ENCODE measurements at regions not wholly inside any gene's neighbourhood (a gene's known extent, or its start where the extent isn't known, plus 50 kb on each side); places are given as distances from the start of the nearest gene placed in this dataset.

DNA sequence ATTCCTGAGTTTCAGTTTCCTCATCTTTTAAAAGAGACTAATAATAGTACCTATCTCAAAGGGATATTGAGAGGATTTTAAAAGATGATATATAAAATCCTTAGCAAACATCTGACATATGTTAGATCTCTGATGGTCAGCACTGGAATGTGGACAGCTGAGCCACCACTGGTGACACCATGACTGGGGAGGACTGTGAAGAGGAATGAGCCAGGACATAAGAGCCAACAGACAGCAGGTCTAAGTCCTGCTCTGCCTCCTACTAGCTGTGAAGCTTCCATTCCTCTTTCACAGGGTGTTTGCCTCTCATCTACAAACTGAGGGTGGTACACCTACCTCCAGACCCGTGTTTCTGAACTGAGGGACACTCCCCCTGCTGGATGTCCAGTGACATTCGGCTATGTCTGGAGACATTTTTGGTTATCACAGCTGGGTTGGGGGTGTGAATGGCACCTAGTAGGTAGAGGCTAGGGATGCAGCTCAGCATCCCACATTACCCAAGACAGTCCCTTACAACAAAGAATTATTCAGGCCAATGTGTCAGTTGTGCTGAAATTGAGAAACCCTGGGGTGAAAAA lies 109.1 kb upstream of the OLIG2 start:
- TF ChIP-seq, protein P1, sequence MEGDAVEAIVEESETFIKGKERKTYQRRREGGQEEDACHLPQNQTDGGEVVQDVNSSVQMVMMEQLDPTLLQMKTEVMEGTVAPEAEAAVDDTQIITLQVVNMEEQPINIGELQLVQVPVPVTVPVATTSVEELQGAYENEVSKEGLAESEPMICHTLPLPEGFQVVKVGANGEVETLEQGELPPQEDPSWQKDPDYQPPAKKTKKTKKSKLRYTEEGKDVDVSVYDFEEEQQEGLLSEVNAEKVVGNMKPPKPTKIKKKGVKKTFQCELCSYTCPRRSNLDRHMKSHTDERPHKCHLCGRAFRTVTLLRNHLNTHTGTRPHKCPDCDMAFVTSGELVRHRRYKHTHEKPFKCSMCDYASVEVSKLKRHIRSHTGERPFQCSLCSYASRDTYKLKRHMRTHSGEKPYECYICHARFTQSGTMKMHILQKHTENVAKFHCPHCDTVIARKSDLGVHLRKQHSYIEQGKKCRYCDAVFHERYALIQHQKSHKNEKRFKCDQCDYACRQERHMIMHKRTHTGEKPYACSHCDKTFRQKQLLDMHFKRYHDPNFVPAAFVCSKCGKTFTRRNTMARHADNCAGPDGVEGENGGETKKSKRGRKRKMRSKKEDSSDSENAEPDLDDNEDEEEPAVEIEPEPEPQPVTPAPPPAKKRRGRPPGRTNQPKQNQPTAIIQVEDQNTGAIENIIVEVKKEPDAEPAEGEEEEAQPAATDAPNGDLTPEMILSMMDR (IDR thresholded peaks at IDR 0.05), result no peak
- TF ChIP-seq NFYB (CRISPR knock-in tag; conservative IDR thresholded peaks at IDR 0.05; ENCODE audit: low read depth) (no peak), TP53 (CRISPR knock-in tag; IDR thresholded peaks at IDR 0.05) (no peak)
- TF ChIP-seq, protein P2, sequence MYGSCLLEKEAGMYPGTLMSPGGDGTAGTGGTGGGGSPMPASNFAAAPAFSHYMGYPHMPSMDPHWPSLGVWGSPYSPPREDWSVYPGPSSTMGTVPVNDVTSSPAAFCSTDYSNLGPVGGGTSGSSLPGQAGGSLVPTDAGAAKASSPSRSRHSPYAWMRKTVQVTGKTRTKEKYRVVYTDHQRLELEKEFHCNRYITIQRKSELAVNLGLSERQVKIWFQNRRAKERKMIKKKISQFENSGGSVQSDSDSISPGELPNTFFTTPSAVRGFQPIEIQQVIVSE (CRISPR knock-in tag; IDR thresholded peaks at IDR 0.05; ENCODE audit: borderline replicate concordance), result no peak
- TF ChIP-seq, protein P3, sequence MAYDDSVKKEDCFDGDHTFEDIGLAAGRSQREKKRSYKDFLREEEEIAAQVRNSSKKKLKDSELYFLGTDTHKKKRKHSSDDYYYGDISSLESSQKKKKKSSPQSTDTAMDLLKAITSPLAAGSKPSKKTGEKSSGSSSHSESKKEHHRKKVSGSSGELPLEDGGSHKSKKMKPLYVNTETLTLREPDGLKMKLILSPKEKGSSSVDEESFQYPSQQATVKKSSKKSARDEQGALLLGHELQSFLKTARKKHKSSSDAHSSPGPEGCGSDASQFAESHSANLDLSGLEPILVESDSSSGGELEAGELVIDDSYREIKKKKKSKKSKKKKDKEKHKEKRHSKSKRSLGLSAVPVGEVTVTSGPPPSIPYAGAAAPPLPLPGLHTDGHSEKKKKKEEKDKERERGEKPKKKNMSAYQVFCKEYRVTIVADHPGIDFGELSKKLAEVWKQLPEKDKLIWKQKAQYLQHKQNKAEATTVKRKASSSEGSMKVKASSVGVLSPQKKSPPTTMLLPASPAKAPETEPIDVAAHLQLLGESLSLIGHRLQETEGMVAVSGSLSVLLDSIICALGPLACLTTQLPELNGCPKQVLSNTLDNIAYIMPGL (CRISPR knock-in tag; IDR thresholded peaks at IDR 0.05), result no peak
